SH-SY5Y (cell line): ENCODE measurements at regions not wholly inside any gene's neighbourhood (a gene's known extent, or its start where the extent isn't known, plus 50 kb on each side); places are given as distances from the start of the nearest gene placed in this dataset.

Source experiments
- GATA2 ChIP-seq: IDR thresholded peaks from 2 replicates; pipeline ENCODE4 v1.6.1; 2011; ENCODE audit warnings: mild to moderate bottlenecking, low read depth, low read length
- GATA3 ChIP-seq: IDR thresholded peaks from 2 replicates; pipeline ENCODE4 v1.6.1; 2011; ENCODE audit warnings: low read depth, mild to moderate bottlenecking, low read length, moderate library complexity

- TF ChIP-seq GATA2 (no peak), GATA3 (no peak)
These were observed 272.7 kb upstream of the IRAK1BP1 start for GRCh38 chr6:78594668-78595066.
